MM.1S (cell line): ENCODE measurements at regions not wholly inside any gene's neighbourhood (a gene's known extent, or its start where the extent isn't known, plus 50 kb on each side); places are given as distances from the start of the nearest gene placed in this dataset.

Source experiments
- EZH2 ChIP-seq: fragments of 300-600 bp; sonication (generic); optimal IDR thresholded peaks from 2 replicates; pipeline ENCODE3; 2017; ENCODE audit warnings: low read depth, mild to moderate bottlenecking, antibody characterized with exemption, low read length, mixed read lengths
- EZH2phosphoT487 ChIP-seq: fragments of 300-600 bp; sonication (generic); IDR thresholded peaks from 2 replicates; pipeline ENCODE4 v1.6.1; 2018; ENCODE audit warnings: antibody characterized with exemption, low read length
- TF ChIP-seq, protein P1 (sequence below): fragments of 300-600 bp; sonication (generic); IDR thresholded peaks from 2 replicates; pipeline ENCODE4 v1.5.1; 2016; ENCODE audit warnings: antibody characterized with exemption, low read length, mixed read lengths

DNA sequence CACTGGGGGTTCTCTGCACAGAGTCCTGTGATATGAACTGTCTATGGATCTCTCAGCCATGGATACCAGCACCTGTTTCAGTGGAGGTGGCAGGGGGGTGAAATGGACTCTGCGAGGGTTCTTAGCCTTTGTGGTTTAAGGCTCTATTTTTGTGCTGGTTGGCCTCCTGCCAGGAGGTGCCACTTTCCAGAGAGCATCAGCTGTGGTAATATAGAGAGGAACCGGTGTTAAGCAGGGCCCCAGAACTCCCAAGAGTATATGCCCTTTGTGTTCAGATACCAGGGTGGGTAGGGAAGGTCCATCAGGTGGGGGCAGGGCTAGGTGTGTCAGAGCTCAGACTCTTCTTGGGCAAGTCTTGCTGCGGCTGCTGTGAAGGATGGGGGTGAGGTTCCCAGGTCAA is 330.0 kb upstream of the PLD5 start:
- TF ChIP-seq EZH2 (no peak), EZH2phosphoT487 (no peak)
- TF ChIP-seq, protein P1, sequence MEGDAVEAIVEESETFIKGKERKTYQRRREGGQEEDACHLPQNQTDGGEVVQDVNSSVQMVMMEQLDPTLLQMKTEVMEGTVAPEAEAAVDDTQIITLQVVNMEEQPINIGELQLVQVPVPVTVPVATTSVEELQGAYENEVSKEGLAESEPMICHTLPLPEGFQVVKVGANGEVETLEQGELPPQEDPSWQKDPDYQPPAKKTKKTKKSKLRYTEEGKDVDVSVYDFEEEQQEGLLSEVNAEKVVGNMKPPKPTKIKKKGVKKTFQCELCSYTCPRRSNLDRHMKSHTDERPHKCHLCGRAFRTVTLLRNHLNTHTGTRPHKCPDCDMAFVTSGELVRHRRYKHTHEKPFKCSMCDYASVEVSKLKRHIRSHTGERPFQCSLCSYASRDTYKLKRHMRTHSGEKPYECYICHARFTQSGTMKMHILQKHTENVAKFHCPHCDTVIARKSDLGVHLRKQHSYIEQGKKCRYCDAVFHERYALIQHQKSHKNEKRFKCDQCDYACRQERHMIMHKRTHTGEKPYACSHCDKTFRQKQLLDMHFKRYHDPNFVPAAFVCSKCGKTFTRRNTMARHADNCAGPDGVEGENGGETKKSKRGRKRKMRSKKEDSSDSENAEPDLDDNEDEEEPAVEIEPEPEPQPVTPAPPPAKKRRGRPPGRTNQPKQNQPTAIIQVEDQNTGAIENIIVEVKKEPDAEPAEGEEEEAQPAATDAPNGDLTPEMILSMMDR, result no peak
